Astrocyte (in vitro differentiated cells and primary cell): ENCODE measurements at regions not wholly inside any gene's neighbourhood (a gene's known extent, or its start where the extent isn't known, plus 50 kb on each side); places are given as distances from the start of the nearest gene placed in this dataset.
"Not testable (repeated sequence)": the region's sequence is repeated elsewhere in the genome, so short reads cannot be mapped to it uniquely, and the experiment has no call there.

Experiments used
- DNase-seq: peaks from one replicate; pipeline ENCODE4 v3.0.0-alpha.2; 2010; ENCODE audit warnings: low read depth
- FAIRE-seq: peaks from 2 replicates; lab custom pipeline; 2011; peaks lifted over from hg19 to GRCh38; lab: Jason Lieb, UNC
- H2AFZ ChIP-seq: 2 replicates; pipeline ENCODE4 v1.6.0; 2012; ENCODE audit warnings: low read depth, low read length, inconsistent platforms
- H3K27ac ChIP-seq: 2 replicates; pipeline ENCODE4 v1.5.1; 2011; ENCODE audit warnings: low read depth, low read length, inconsistent platforms
- H3K27me3 ChIP-seq: 2 replicates; pipeline ENCODE4 v1.6.0; 2011; ENCODE audit warnings: low read length, inconsistent platforms; ENCODE audit not compliant: insufficient read depth
- H3K36me3 ChIP-seq: 2 replicates; pipeline ENCODE4 v1.5.1; 2011; ENCODE audit warnings: low read length, inconsistent platforms; ENCODE audit not compliant: insufficient read depth
- H3K4me1 ChIP-seq: 2 replicates; pipeline ENCODE4 v1.5.1; 2011; ENCODE audit warnings: low read length, inconsistent platforms; ENCODE audit not compliant: insufficient read depth
- H3K4me2 ChIP-seq: 2 replicates; pipeline ENCODE4 v1.6.0; 2012; ENCODE audit warnings: low read length, inconsistent platforms
- H3K4me3 ChIP-seq: 2 replicates; pipeline ENCODE4 v1.5.1; 2011; ENCODE audit warnings: low read depth, mild to moderate bottlenecking, low read length, inconsistent platforms; ENCODE audit not compliant: insufficient read depth
- H3K79me2 ChIP-seq: 2 replicates; pipeline ENCODE4 v1.6.0; 2012; ENCODE audit warnings: mild to moderate bottlenecking, low read length, inconsistent platforms; ENCODE audit not compliant: insufficient read depth
- H3K9ac ChIP-seq: 2 replicates; pipeline ENCODE4 v1.6.0; 2012; ENCODE audit warnings: mild to moderate bottlenecking, low read length, inconsistent platforms
- H3K9me3 ChIP-seq: 2 replicates; pipeline ENCODE4 v1.5.1; 2012; ENCODE audit warnings: low read depth, mild to moderate bottlenecking, low read length, inconsistent platforms; ENCODE audit not compliant: insufficient read depth
- H4K20me1 ChIP-seq: 2 replicates; pipeline ENCODE4 v1.6.0; 2012; ENCODE audit warnings: low read length, inconsistent platforms; ENCODE audit not compliant: insufficient read depth
- H3K27ac Mint-ChIP-seq: one replicate; pipeline ENCODE4 v1.8.0; 2021; ENCODE audit warnings: mild to moderate bottlenecking, mixed read lengths; ENCODE audit not compliant: unreplicated experiment
- H3K27me3 Mint-ChIP-seq: one replicate; pipeline ENCODE4 v1.8.0; 2021; ENCODE audit warnings: low read depth, mixed read lengths; ENCODE audit not compliant: unreplicated experiment
- H3K36me3 Mint-ChIP-seq: one replicate; pipeline ENCODE4 v1.8.0; 2021; ENCODE audit warnings: low read depth, mixed read lengths; ENCODE audit not compliant: unreplicated experiment
- H3K4me1 Mint-ChIP-seq: one replicate; pipeline ENCODE4 v1.8.0; 2021; ENCODE audit warnings: low read depth, mixed read lengths; ENCODE audit not compliant: unreplicated experiment
- H3K4me3 Mint-ChIP-seq: one replicate; pipeline ENCODE4 v1.8.0; 2021; ENCODE audit warnings: mild to moderate bottlenecking, moderate library complexity, mixed read lengths; ENCODE audit not compliant: unreplicated experiment
- H3K9me3 Mint-ChIP-seq: one replicate; pipeline ENCODE4 v1.8.0; 2021; ENCODE audit warnings: mild to moderate bottlenecking, mixed read lengths; ENCODE audit not compliant: unreplicated experiment
- EZH2 ChIP-seq: IDR thresholded peaks from 2 replicates; pipeline ENCODE4 v1.6.1; 2012; ENCODE audit warnings: mild to moderate bottlenecking, low read length, inconsistent platforms; ENCODE audit not compliant: insufficient read depth
- TF ChIP-seq, protein P1 (sequence below): IDR thresholded peaks from 2 replicates; pipeline ENCODE4 v1.5.1; 2011; ENCODE audit warnings: low read depth, mild to moderate bottlenecking, inconsistent platforms, low read length, moderate library complexity; ENCODE audit not compliant: insufficient read depth

DNA sequence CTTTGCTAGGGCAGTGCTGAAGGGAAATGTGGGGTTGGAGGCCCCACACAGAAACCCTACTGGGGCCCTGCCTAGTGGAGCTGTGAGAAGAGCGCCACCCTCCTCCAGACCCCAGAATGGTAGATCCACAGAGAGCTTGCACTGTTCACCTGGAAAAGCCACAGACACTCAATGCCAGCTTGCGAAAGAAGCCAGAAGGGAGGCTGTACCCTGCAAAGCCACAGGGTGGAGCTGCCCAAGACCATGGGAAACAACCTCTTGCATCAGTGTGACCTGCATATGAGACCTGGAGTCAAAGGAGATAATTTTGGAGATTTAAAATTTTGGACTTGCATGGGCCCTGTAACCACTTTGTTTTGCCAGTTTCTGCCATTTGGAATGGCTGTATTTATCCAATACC lies 615.4 kb upstream of the MIR17HG start:
- FAIRE-seq, result no peak
- H3K4me3 ChIP-seq, result no peak overlapping the region
- H3K36me3 ChIP-seq, result no peaks in the 10 kb centered on the region
- H3K4me1 ChIP-seq, result no peaks in the 10 kb centered on the region
- no peaks in the 10 kb centered on the region for H4K20me1 ChIP-seq
- no peaks in the 10 kb centered on the region for H3K79me2 ChIP-seq
- TF ChIP-seq, protein P1, sequence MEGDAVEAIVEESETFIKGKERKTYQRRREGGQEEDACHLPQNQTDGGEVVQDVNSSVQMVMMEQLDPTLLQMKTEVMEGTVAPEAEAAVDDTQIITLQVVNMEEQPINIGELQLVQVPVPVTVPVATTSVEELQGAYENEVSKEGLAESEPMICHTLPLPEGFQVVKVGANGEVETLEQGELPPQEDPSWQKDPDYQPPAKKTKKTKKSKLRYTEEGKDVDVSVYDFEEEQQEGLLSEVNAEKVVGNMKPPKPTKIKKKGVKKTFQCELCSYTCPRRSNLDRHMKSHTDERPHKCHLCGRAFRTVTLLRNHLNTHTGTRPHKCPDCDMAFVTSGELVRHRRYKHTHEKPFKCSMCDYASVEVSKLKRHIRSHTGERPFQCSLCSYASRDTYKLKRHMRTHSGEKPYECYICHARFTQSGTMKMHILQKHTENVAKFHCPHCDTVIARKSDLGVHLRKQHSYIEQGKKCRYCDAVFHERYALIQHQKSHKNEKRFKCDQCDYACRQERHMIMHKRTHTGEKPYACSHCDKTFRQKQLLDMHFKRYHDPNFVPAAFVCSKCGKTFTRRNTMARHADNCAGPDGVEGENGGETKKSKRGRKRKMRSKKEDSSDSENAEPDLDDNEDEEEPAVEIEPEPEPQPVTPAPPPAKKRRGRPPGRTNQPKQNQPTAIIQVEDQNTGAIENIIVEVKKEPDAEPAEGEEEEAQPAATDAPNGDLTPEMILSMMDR, result no peak
- TF ChIP-seq EZH2, result no peak
- no peak for DNase-seq
- Mint-ChIP-seq H3K9me3 (peaks cover 9% of the 10 kb centered on the region), H3K4me1 (no peaks in the 10 kb centered on the region), H3K27ac (no peak overlapping the region), H3K36me3 (no peaks in the 10 kb centered on the region), H3K27me3 (no peaks in the 10 kb centered on the region), H3K4me3 (no peak overlapping the region)
- H3K27ac ChIP-seq, result no peak overlapping the region
- no peak overlapping the region for H2AFZ ChIP-seq
- H3K4me2 ChIP-seq, result no peak overlapping the region
- peaks cover 3% of the 10 kb centered on the region for H3K9me3 ChIP-seq
- H3K9ac ChIP-seq, result no peak overlapping the region
- H3K27me3 ChIP-seq, result no peaks in the 10 kb centered on the region

DNA sequence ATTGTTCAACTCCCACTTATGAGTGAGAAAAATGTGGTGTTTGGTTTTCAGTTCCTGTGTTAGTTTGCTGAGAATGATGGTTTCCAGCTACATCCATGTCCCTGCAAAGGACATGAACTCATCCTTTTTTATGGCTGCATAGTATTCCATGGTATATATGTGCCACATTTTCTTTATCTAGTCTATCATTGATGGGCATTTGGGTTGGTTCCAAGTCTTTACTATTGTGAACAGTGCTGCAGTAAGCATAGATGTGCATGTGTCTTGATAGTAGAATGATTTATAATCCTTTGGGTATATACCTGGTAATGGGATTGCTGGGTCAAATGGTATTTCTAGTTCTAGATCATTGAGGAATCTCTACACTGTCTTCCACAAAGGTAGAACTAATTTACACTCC lies 613.0 kb upstream of the MIR17HG start:
- H3K4me3 Mint-ChIP-seq, H3K27ac Mint-ChIP-seq, H3K36me3 ChIP-seq, H3K27me3 ChIP-seq, DNase-seq, H3K4me2 ChIP-seq, H2AFZ ChIP-seq, H3K9me3 Mint-ChIP-seq, H3K36me3 Mint-ChIP-seq, H3K27ac ChIP-seq, H3K4me1 ChIP-seq, H3K9me3 ChIP-seq, H3K79me2 ChIP-seq, H3K4me3 ChIP-seq, H3K27me3 Mint-ChIP-seq, FAIRE-seq, H3K4me1 Mint-ChIP-seq, H3K9ac ChIP-seq, H4K20me1 ChIP-seq: not testable (repeated sequence)

DNA sequence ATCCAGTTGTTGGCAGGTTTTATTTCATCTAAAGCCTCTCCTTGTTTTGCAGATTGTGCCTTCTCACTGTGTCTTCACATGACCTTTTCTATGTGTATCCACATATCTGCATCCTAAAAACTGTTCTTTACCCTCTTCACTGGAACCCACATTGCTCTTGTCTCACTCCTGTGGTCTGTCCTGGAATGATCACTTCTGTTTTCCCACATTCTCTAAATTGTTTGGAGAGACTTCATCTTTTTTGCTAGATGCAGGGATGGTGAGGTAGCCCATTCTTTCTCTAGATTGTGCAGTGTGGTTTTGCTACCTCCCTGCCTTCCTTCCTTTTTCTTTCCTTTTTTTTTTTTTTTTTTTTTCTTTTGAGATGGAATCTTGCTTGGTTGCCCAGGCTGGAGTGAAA lies 608.6 kb upstream of the MIR17HG start:
- Mint-ChIP-seq H3K27me3 (no peaks in the 10 kb centered on the region), H3K27ac (peak overlapping the region; percentile 80), H3K4me1 (peaks cover 7% of the 10 kb centered on the region), H3K36me3 (no peaks in the 10 kb centered on the region), H3K4me3 (no peak overlapping the region), H3K9me3 (peaks cover 9% of the 10 kb centered on the region)
- Histone ChIP-seq H3K4me2 (no peak overlapping the region), H4K20me1 (no peaks in the 10 kb centered on the region), H3K4me3 (no peak overlapping the region), H3K27me3 (no peaks in the 10 kb centered on the region), H3K79me2 (no peaks in the 10 kb centered on the region), H3K27ac (no peak overlapping the region), H2AFZ (no peak overlapping the region), H3K9ac (no peak overlapping the region), H3K36me3 (no peaks in the 10 kb centered on the region), H3K9me3 (no peaks in the 10 kb centered on the region), H3K4me1 (no peaks in the 10 kb centered on the region)
- DNase-seq (peak; percentile 81), FAIRE-seq (no peak)
- TF ChIP-seq EZH2, result no peak
- TF ChIP-seq, protein P1, result no peak
